Endothelial cell of umbilical vein (primary cell): ENCODE measurements at regions not wholly inside any gene's neighbourhood (a gene's known extent, or its start where the extent isn't known, plus 50 kb on each side); places are given as distances from the start of the nearest gene placed in this dataset.

ENCODE experiments used
- CTCF ChIP-seq, 2 donors: IDR thresholded peaks; 1 replicate in 1 of 2; 2 replicates in 1 of 2; pipeline ENCODE4 v1.5.1; 2011; ENCODE audit warnings: low read length in 2 of 2, mild to moderate bottlenecking in 2 of 2, moderate library complexity in 2 of 2, control low read depth in 1 of 2, inconsistent platforms in 1 of 2, low read depth in 1 of 2; ENCODE audit not compliant: insufficient read depth in 1 of 2; ENCODE audit errors: extremely low read depth in 1 of 2
- POLR2A ChIP-seq: IDR thresholded peaks from 2 replicates; pipeline ENCODE4 v1.6.1; 2012; ENCODE audit warnings: low read depth, mild to moderate bottlenecking, control low read depth, low read length
- POLR2AphosphoS5 ChIP-seq: IDR thresholded peaks from 2 replicates; pipeline ENCODE4 v1.6.1; 2012; ENCODE audit warnings: low read depth, mild to moderate bottlenecking, control low read depth, low read length, moderate library complexity; ENCODE audit not compliant: insufficient read depth

GRCh38 chr6:146902846-146903245 lies 301.4 kb upstream of the STXBP5 start:
- TF ChIP-seq POLR2AphosphoS5 = no peak
- no peak for TF ChIP-seq POLR2A
- TF ChIP-seq CTCF (IDR thresholded peaks at IDR 0.05; ENCODE audit: extremely low read depth in 1 of 2, insufficient read depth in 1 of 2, low read depth in 1 of 2, low read length in 2 of 2) = no peak
